KMS-11 (cell line): ENCODE measurements at regions not wholly inside any gene's neighbourhood (a gene's known extent, or its start where the extent isn't known, plus 50 kb on each side); places are given as distances from the start of the nearest gene placed in this dataset.

Source experiments
- H2AFZ ChIP-seq: fragments of 200-600 bp; sonication (generic); 2 replicates; pipeline ENCODE4 v1.6.1; 2016; ENCODE audit warnings: antibody characterized with exemption, mixed run types, low read depth
- H3K27ac ChIP-seq: fragments of 200-600 bp; sonication (generic); 2 replicates; pipeline ENCODE4 v1.6.1; 2016; ENCODE audit warnings: mild to moderate bottlenecking, mixed run types
- H3K27me3 ChIP-seq: fragments of 200-600 bp; sonication (generic); 2 replicates; pipeline ENCODE4 v1.6.1; 2017; ENCODE audit warnings: mild to moderate bottlenecking, low read depth, mixed run types, moderate library complexity; ENCODE audit not compliant: insufficient read depth
- H3K36me3 ChIP-seq: fragments of 200-600 bp; sonication (generic); 2 replicates; pipeline ENCODE4 v1.6.1; 2017; ENCODE audit warnings: mild to moderate bottlenecking, mixed run types; ENCODE audit not compliant: insufficient read depth
- H3K4me1 ChIP-seq: fragments of 200-600 bp; sonication (generic); 2 replicates; pipeline ENCODE4 v1.6.1; 2016; ENCODE audit warnings: mild to moderate bottlenecking, low read depth, mixed run types; ENCODE audit not compliant: poor library complexity, severe bottlenecking
- H3K4me2 ChIP-seq: fragments of 200-600 bp; sonication (generic); 2 replicates; pipeline ENCODE4 v1.7.0; 2016; ENCODE audit warnings: mild to moderate bottlenecking, mixed run types
- H3K4me3 ChIP-seq: fragments of 200-600 bp; sonication (generic); IDR thresholded peaks from 2 replicates; pipeline ENCODE4 v1.6.1; 2017; ENCODE audit warnings: low read depth, low read length, mixed read lengths; ENCODE audit not compliant: insufficient read depth
- H3K79me2 ChIP-seq: fragments of 200-600 bp; sonication (generic); 2 replicates; pipeline ENCODE4 v1.6.1; 2016; ENCODE audit warnings: low read depth, mixed run types; ENCODE audit not compliant: insufficient read depth
- H3K9ac ChIP-seq: fragments of 200-600 bp; sonication (generic); 2 replicates; pipeline ENCODE4 v1.6.1; 2016; ENCODE audit warnings: mild to moderate bottlenecking, mixed run types
- H4K20me1 ChIP-seq: fragments of 200-600 bp; sonication (generic); 2 replicates; pipeline ENCODE4 v1.6.1; 2016; ENCODE audit warnings: mild to moderate bottlenecking, mixed run types; ENCODE audit not compliant: insufficient read depth
- CTCF ChIP-seq: fragments of 200-600 bp; sonication (generic); conservative IDR thresholded peaks from 2 replicates; pipeline ENCODE4 v1.6.1; 2017; ENCODE audit warnings: low read depth, mild to moderate bottlenecking, antibody characterized with exemption, low read length, moderate library complexity, mixed read lengths

- no peaks in the 10 kb centered on the region for H3K27me3 ChIP-seq
- H3K4me3 ChIP-seq = no peak overlapping the region
- no peak overlapping the region for H3K9ac ChIP-seq
- H3K79me2 ChIP-seq = no peaks in the 10 kb centered on the region
- H3K27ac ChIP-seq = no peak overlapping the region
- H2AFZ ChIP-seq = no peak overlapping the region
- no peak for TF ChIP-seq CTCF
- no peaks in the 10 kb centered on the region for H3K36me3 ChIP-seq
- H3K4me2 ChIP-seq = no peak overlapping the region
- no peaks in the 10 kb centered on the region for H4K20me1 ChIP-seq
- H3K4me1 ChIP-seq = peaks cover 22% of the 10 kb centered on the region
Measured at GRCh38 chr13:61850794-61851193, 435.1 kb upstream of the PCDH20 start.

DNA sequence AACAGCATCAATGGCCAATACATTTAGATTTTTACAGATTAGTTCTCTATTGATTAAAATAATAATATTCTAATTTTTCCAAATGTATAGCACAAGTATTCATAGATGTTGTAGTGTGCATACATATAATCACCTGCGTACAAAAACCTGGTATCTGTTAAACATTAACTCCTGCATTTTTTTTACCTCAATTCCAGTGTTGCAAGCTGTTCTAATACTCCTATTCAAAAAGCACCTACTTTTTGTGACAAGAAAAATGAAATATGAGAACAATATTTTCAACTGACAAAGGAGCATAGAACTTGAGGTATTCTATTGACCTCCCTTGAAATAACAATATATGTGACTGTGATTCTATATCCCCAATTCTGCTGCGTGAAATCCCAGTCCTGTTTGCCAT lies 422.9 kb upstream of the PCDH20 start:
- H3K27ac ChIP-seq = no peak overlapping the region
- TF ChIP-seq CTCF = no peak

DNA sequence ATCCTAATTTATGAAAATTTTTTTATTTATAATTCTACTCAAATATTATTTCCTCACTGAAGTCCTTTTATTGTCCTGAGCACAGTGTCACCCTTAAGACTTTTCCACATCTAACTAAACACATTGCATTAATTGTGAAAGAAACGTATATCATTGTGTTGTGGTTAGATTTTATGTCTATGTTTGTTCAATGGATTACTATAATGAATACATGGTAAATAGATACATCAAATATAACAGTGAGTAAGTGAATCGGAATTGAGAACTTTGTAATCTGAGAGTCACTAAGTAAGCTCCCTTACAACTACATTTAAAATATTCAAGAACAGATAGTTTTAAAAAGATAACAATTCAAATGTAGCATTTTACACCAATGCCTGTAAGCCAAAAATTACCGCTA lies 417.6 kb upstream of the PCDH20 start:
- no peaks in the 10 kb centered on the region for H3K36me3 ChIP-seq
- H3K79me2 ChIP-seq = no peaks in the 10 kb centered on the region
- no peak overlapping the region for H3K4me2 ChIP-seq
- no peak overlapping the region for H3K9ac ChIP-seq
- H3K27ac ChIP-seq = no peak overlapping the region
- no peak overlapping the region for H2AFZ ChIP-seq
- no peak overlapping the region for H3K4me3 ChIP-seq
- no peaks in the 10 kb centered on the region for H4K20me1 ChIP-seq
- TF ChIP-seq CTCF = no peak
- no peaks in the 10 kb centered on the region for H3K27me3 ChIP-seq
- no peaks in the 10 kb centered on the region for H3K4me1 ChIP-seq

More for the DNA sequence above, 422.9 kb upstream of the PCDH20 start:
- no peaks in the 10 kb centered on the region for H3K36me3 ChIP-seq
- H3K4me2 ChIP-seq = no peak overlapping the region
- H3K27me3 ChIP-seq = no peaks in the 10 kb centered on the region
- no peaks in the 10 kb centered on the region for H3K4me1 ChIP-seq
- H3K79me2 ChIP-seq = no peaks in the 10 kb centered on the region
- H3K4me3 ChIP-seq = no peak overlapping the region
- no peaks in the 10 kb centered on the region for H4K20me1 ChIP-seq
- H3K9ac ChIP-seq = no peak overlapping the region
- H2AFZ ChIP-seq = no peak overlapping the region

GRCh38 chr13:61831026-61831425 lies 415.4 kb upstream of the PCDH20 start:
- H3K27ac ChIP-seq = no peak overlapping the region
- no peaks in the 10 kb centered on the region for H3K27me3 ChIP-seq
- no peaks in the 10 kb centered on the region for H3K79me2 ChIP-seq
- H3K4me2 ChIP-seq = no peak overlapping the region
- no peak overlapping the region for H3K4me3 ChIP-seq
- H3K36me3 ChIP-seq = no peaks in the 10 kb centered on the region
- H4K20me1 ChIP-seq = no peaks in the 10 kb centered on the region
- H3K4me1 ChIP-seq = no peaks in the 10 kb centered on the region
- no peak for TF ChIP-seq CTCF
- no peak overlapping the region for H3K9ac ChIP-seq
- no peak overlapping the region for H2AFZ ChIP-seq
